HG02973 (cell line): ENCODE measurements at regions not wholly inside any gene's neighbourhood (a gene's known extent, or its start where the extent isn't known, plus 50 kb on each side); places are given as distances from the start of the nearest gene placed in this dataset.

ENCODE experiments used
- ATAC-seq: cut with Tn5 transposase; IDR thresholded peaks from one replicate; pipeline ENCODE4 v1.9.1; 2021; ENCODE audit warnings: moderate library complexity; ENCODE audit not compliant: unreplicated experiment

DNA sequence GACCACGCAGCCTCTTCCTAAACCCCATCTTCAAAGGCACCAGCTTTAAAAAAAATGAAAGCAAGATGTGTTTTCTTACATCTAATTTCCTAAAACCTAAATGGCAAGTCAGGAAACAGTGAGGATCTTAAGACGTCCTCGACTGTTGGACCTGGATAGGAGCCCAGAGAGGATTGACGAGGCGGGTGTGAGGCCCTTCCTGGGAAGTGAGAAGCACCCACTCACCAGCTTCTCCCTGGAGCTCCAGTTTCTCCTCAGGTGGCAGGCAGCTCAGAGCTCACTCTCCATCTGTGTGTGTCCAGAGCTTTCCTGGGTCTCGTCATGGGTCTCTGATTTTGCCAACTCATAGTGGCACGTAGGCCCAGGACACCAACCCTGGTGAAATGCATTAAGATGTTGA is 614.0 kb upstream of the AUTS2 start:
- ATAC-seq: no peak

DNA sequence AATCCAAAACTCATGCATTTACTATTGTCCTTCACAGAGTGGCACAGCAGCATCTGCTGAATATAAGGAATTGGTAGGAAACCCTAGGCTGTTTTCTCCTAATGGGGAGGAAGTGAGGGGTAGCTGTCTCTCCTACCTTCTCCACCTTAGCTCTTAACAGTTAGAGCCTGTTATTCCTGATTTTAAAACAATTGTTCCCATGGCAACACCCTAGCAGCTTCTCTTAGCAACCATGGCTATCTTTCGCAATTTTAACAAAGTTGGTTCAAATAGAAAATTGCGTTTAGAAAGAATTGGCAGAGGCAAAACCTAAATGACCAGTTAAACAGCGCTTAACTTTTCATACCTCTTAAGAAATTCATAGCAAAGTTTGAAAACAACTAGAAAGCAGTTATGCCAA is 603.4 kb upstream of the AUTS2 start:
- no peak for ATAC-seq

DNA sequence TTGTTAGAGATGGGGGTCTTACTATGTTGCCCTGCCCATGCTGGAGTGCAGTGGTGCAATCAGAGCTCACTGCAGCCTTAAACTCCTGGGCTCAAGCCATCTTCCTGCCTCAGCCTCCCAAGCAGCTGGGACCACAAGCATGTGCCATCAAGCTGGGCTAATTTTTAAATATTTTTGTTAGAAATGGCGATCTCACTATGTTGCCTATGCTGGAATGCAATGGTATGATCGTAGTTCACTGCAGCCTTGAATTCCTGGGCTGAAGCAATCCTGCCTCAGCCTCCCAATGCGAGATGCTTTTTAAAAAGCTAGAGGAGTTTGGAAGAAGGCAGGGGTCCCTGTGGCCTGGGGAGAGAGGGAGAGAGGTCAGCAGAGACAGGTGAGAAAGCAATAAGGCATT is 600.1 kb upstream of the AUTS2 start:
- ATAC-seq: no peak

DNA sequence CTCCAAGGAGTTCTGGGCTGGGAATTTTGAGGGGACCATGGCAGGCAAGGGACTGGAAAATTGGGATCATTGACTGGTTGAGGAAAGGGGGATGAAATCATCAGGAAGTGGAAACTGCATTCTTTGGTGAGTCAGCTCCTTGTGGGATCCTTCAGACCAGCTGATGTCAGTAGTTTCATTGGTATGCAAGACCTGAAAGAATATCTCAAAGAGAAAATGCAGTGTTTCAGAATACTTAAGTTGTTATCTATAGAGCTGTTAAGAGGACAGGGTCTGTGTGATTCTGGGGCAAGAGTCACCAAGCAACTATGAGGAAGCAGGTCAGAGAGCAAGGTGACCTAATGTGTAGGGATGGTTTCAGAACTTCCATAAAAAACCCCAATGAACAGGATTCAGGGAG is 595.9 kb upstream of the AUTS2 start:
- no peak for ATAC-seq

DNA sequence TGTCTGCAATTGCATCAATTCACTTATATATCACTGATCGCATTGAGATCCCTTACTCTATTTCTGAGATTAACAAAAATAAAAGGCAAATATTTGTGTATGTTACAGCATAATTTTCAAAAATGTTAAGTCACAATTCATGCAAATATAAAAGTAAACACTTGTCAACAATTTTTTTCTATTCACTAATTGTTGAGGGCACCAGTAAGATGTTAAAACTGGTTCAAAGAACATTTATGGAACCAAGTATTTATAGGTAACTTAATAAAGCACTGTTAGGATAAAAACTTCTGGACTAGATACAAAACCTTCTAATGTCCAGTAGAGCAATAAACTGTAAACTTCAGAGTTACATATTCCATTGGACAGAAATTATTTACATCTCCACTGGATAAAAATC is 586.1 kb upstream of the AUTS2 start:
- ATAC-seq: no peak

DNA sequence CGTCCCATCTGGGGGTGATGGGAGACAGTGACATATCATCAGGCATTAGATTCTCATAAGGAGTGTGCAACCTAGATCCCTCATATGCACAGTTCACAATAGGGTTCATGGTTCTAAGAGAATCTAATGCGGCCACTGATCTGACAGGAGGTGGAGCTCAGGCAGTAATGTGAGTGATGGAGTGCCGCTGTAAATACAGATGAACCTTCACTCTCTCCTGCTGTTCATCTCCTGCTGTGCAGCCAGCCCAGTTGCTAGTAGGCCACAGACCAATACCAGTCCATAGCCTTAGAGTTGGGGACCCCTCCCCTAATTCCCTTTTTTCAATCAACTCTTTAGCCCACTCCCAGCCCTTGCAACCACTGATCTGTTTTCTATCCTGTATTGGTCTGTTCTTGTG is 581.1 kb upstream of the AUTS2 start:
- no peak for ATAC-seq

DNA sequence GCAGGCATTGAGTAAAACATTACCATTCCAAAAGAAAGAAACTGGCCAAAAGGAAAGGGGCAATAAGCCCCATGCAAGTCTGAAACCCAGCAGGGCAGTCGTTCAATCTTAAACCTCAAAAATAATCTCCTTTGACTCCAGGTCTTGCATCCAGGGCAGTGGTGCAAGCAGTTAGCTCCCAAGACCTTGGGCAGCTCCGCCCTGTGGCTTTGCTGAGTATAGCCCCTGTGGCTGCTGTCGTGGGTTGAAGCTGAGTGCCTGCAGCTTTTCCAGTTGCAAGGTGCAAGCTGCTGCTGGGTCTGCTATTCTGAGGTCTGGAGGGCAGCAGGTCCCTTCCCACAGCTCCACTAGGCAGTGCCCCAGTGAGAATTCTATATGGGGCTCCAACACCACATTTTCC is 580.1 kb upstream of the AUTS2 start:
- ATAC-seq: no peak

DNA sequence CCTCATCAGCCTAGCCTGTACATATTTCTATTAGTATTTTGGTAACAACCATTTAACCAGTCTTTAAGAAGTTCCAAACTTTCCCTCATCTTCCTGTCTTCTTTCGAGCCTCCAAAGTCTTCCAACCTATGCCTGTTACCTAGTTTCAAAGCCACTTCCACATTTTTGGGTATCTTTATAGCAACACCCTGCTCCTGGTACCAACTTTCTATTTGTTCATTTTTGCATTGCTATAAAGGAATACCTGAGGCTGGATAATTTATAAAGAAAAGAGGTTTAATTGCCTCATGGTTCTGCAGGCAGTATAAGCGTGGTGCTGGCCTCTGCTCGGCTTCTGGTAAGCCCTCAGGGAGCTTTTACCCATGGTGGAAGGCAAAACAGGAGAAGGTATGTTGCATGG is 578.8 kb upstream of the AUTS2 start:
- no peak for ATAC-seq

DNA sequence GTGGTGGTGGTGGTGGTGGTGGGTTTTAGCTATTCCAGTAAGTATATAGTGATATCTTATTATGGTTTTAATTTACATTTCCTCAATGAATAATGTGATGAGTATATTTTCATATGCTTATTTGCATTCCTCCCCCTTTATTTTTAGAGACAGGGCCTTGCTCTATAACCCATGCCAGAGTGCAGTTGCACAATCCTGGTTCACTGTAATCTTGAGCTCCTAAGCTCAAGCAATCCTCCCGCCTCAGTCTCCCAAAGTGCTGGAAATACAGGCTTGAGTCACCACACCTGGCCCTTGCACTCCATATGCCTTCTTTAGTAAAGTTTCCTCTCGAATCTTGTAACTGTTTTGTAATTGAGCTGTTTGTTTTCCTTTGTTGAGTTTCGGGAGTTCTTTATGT is 577.7 kb upstream of the AUTS2 start:
- no peak for ATAC-seq

DNA sequence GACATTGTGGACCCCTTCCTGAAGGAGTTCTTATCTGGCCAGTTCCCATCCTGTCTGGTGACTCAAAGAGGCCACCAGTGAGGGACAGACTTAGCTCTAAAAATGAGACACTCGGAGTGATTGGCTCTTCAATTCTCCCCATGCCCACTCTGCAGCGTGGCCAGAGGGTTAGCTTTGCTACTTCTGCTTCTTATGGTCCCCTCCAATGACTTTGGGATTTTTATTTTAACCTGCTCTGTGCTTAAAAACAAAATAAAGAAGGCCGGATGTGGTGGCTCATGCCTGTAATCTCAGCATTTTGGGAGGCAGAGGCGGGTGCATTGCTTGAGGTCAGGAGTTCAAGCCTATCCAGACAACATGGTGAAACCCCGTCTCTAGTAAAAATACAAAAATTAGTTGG is 573.0 kb upstream of the AUTS2 start:
- ATAC-seq: no peak

DNA sequence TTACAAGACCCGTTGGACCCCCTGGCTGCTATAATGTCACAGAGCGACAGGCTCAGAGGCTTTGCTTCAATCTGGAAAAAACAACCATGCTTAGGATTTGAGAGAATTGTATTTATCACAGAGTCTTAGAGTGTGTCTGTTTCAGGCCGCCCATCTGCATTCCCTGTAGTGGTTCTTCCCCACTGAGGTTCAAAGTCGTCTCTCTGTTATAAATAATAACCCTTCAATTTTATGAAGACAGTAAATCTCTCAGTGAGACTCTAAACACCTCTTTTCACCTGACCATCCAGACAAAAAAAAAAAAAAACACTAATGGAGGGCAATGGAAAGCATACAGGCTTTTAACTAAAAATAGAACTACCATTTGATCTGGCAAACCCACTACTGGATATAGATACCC is 565.4 kb upstream of the AUTS2 start:
- ATAC-seq: no peak

DNA sequence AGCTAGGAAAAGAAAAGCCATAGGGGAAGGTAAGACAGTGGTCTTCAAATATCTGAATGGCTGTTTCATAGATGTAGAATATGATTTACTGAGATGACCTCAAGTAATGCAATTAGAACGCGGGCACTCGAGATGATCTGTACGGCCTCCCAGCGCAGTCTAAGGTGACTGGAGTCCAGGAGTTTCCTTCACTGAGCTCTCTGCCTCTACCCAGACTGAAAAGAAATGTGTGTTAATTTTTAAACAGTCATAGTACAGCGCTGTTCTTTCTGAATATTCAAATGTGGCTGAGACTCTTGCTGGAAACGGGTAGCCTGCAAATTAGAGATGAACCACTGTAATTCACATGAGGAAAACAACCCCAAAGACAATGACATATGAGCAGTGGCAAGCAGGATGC is 562.4 kb upstream of the AUTS2 start:
- ATAC-seq: no peak

DNA sequence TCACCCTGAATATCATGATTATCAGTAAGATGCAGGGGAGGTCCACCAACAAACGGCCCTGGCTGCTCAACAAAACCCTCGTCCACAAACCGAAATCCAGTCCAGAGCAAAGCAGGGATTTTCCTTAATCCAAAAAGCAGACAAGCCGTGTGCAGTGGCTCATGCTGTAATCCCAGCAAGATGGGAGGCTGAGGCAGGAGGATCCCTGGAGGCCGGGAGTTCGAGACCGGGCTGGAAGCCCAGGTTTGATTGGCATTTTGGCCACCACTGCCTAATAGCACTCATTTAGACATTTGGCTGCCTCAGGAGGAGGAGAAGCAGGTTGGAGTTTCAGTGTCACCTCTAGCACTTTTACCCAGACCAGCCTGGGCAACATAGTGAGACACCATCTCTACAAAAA is 562.0 kb upstream of the AUTS2 start:
- ATAC-seq: no peak

DNA sequence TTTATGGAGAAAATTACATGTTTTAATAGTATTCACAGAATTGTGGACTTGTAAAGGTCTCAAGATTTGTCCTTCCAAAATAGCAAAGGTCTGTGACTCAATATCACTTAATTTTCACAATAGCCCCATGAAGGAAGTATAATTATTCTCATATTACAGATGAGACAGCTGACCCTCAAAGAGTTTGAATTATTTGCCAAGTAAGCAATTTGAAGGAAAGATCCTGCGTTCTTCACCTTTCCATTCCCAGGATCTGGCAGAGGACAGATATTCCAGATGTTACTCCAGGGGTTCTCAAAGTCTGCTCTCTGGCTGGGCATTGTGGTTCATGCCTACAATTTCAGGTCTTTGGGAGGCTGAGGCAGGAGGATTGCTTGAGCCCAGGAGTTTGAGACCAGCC is 559.4 kb upstream of the AUTS2 start:
- ATAC-seq: no peak

DNA sequence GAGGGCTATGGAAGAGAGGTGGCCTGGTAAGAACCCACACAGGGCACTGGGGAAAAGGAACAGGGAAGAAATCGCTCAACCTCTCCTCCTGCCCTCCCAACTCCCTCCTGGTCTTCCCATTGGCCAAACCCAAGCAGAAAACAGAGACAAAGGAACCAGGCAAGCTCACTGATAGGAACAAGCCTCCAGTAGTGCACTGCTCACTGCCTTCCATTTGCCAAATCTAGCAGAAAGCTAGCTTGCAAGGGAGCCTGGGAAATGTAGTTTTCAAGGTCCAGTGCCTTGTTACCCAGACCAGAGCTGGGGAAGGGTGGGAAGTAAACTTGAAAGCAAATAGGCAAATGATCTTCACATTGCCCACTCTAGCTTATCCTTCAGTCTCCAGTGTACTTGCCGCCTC is 556.1 kb upstream of the AUTS2 start:
- ATAC-seq: no peak

DNA sequence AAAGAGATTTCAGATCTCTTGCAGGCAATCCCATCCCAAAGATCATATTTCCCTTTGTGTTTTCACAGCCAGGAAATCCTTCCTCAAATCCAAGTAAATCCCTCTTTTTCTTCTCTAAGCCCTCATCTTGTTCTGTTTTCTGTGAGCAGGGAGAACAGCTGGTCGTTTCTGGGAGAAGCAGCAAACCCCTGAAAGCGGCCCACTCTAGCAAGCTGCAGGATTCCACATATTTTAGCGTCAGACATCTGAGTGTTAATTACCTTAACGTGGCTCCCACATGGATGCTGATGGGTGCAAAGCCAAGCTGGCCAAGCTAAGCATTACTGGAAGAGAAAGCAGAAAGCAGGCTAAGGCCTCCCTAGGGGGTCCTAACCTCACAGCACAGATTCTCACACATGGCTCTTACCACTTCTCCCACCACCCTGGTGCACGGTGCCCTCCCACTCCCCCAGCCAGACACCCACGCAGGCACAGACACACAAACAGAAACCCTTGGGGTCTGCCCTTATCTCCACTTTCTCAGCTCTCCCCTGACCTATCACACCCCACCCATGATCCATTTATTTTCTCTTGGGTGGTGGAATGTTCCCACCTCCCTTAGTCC is 551.0 kb upstream of the AUTS2 start:
- ATAC-seq: no peak

DNA sequence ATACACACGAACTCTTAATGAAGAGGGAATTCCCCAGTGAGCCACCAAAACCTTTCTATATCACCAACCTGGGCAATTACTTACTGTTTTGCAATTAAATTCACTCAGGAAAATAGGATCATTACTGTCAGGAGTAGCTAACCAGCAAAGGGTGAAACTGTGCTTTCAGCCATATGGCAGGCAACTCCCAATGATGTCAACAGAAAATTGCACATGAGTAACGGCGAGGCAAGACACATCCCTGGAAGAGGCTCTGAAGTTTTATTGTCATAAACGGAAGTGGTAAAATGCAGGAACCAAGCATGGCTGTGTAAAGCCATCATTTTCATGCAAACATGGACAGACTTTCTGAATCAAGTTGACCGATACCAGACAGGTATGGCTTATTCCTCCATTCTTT is 548.9 kb upstream of the AUTS2 start:
- no peak for ATAC-seq

DNA sequence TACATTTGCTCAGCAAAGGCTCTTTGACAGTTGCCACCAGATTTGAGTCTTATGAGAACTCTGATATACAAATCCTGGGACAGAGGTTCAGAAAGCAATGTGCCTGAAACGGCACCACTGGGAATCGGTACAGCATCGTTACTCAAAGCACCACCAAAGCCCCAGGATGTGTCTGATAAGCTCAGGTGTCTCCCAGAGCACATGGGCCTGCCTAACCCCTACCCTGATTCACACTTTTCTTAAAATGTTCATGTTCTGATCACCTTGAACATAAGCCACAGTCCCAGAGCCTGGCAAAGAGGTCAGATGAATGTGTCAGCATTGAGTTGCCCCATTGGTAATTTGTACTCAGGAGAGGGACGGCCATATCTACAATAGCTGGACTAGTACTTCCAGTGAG is 545.8 kb upstream of the AUTS2 start:
- ATAC-seq: no peak

DNA sequence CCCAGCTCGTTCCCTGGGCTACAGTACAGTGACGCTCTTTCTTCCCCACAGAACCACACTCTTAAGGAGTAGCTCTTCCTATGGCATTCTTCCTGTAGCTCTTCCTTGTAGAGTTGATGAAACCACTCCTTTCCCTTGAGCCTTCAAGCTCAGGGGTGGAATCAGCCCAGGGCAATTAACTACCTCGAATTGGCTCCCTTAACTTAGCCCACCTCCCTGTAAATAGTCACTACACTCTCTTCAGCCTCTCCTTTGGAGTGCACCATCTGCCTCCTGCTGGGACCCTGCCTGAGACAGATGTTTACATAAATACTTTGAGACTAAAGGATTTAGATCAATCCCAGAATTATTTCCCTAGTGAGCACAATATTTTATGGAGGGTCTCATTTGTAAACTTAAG is 537.8 kb upstream of the AUTS2 start:
- no peak for ATAC-seq

DNA sequence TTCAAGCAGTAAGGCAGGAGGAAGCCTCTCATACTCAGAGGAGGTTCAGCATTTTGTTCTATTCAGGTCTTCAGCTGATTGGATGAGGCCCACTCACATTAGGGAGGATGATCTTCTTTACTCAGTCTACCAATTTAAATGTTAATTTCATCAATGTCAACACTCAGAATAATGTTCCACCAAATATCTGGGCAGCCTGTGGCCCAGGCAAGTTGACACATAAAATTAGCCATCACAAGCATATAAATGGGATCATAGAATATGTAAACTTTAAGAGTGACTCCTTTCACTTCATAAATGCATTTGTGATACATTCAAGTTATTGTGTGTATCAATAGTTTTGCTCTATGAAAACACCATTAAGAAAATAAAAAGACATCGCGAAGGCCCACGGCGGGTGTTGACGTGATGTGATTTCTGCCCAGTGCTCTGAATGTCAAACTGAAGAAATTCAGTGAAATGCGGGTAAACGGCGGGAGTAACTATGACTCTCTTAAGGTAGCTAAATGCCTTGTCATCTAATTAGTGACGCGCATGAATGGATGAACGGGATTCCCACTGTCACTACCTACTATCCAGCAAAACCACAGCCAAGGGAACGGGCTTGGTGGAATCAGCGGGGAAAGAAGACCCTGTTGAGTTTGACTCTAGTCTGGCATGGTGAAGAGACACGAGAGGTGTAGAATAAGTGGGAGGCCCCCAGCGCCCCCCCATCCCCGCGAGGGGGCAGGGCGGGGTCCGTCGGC is 536.1 kb upstream of the AUTS2 start:
- no peak for ATAC-seq

DNA sequence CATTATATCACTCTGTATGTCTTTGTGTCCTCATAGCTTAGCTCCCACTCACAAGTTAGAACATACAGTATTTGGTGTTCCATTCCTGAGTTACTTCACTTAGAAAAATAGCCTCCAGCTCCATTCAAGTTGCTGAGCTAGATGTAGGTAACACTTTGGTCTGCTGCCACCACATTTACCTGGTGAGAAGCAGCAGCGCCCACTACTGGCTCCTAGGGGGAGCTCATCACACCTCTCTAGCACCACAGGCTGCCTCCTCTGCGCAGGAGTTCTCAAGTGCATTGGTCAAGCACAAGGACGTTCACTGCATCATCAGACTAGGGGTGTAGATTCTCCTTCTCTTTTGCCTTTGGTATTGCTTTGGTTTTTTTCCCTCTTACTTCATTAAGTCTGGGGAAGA is 530.9 kb upstream of the AUTS2 start:
- no peak for ATAC-seq

DNA sequence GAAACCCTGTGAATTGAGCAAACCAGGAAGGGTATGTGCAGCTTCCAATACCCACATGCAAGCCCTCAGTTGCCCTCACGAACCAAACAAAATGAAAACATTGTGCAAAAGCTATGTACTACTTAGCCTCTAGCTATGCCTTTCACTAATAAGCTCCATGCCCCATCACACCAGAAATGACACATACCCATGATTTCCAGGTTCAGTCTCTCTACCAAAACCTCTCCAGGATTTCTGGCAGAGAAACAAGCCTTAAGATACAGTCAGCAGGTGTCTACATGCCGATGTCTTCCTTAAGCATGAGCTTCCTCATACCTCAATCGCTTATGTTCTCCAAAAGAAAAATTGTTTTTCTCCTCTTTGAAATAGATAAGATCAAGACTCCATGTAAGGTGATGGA is 527.8 kb upstream of the AUTS2 start:
- no peak for ATAC-seq

DNA sequence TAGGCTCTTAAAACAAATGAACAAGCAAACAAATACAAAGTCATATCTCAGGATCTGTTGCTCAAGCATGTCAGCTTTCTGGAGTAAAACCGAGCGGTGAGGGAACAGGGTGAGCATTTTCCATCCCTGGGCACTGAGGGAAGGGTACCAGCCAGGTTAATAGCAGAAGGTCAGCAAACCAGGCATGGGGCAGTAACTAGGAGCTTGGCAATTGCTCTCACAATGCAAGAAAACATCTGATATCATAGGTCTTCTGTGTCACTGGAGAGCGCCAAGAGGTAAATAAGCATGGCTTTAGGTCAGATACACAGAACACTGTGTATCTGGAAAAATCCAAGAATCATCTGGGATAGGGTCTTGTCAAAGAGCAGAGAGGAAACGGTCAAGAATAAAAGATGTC is 521.7 kb upstream of the AUTS2 start:
- no peak for ATAC-seq
